ENCODE measurements at regions not wholly inside any gene's neighbourhood (a gene's known extent, or its start where the extent isn't known, plus 50 kb on each side); places are given as distances from the start of the nearest gene placed in this dataset.

GRCh38 chr13:22939157-22939556 is 241.6 kb upstream of the SGCG start:
- TF ChIP-seq POLR2AphosphoS5 (IDR thresholded peaks at IDR 0.05; ENCODE audit: low read depth, low read length) (no peak), USF1 (IDR thresholded peaks at IDR 0.05; ENCODE audit: borderline replicate concordance, low read depth) (no peak)

Measured in SK-N-SH (cell line).